ENCODE measurements at regions not wholly inside any gene's neighbourhood (a gene's known extent, or its start where the extent isn't known, plus 50 kb on each side); places are given as distances from the start of the nearest gene placed in this dataset.

GRCh38 chr10:75294518-75294865 is 58.7 kb upstream of the COMTD1 start:
- DNase-seq (ENCODE audit: low read depth in 2 of 2): no peak

- DNase-seq (ENCODE audit: low read depth in 2 of 2): no peak
These were observed 58.3 kb upstream of the COMTD1 start for GRCh38 chr10:75294031-75294437.

- DNase-seq (ENCODE audit: low read depth in 2 of 2): no peak
These were observed 57.7 kb upstream of the COMTD1 start for GRCh38 chr10:75293446-75293820.

GRCh38 chr10:75292794-75293445 is 57.2 kb upstream of the COMTD1 start:
- no peak for DNase-seq (ENCODE audit: low read depth in 2 of 2)

GRCh38 chr10:75291805-75292204 is 56.0 kb upstream of the COMTD1 start:
- no peak for DNase-seq (ENCODE audit: low read depth in 2 of 2)

GRCh38 chr10:75288140-75288711 is 52.5 kb upstream of the COMTD1 start:
- DNase-seq (ENCODE audit: low read depth in 2 of 2): no peak

GRCh38 chr10:75287697-75288096 is 51.9 kb upstream of the COMTD1 start:
- DNase-seq (ENCODE audit: low read depth in 2 of 2): no peak

GRCh38 chr10:75286901-75287300 is 51.1 kb upstream of the COMTD1 start:
- no peak for DNase-seq (ENCODE audit: low read depth in 2 of 2)
